Trophoblast cell (in vitro differentiated cells and primary cell): ENCODE measurements at regions not wholly inside any gene's neighbourhood (a gene's known extent, or its start where the extent isn't known, plus 50 kb on each side); places are given as distances from the start of the nearest gene placed in this dataset.

Experiments used
- DNase-seq, 2 donors: peaks; one replicate each; pipeline ENCODE4 v3.0.0-alpha.2; 2016
- H2AFZ ChIP-seq: 2 replicates; pipeline ENCODE4 v1.6.1; 2013; ENCODE audit warnings: low read length, moderate library complexity, mild to moderate bottlenecking; ENCODE audit not compliant: insufficient read depth, poor library complexity
- H2AK5ac ChIP-seq: 2 replicates; pipeline ENCODE4 v1.6.1; 2013; ENCODE audit warnings: mild to moderate bottlenecking, low read length
- H2BK120ac ChIP-seq: 2 replicates; pipeline ENCODE4 v1.6.1; 2013; ENCODE audit warnings: low read length, mild to moderate bottlenecking, moderate library complexity; ENCODE audit not compliant: insufficient read depth, poor library complexity
- H2BK12ac ChIP-seq: 2 replicates; pipeline ENCODE4 v1.6.1; 2013; ENCODE audit warnings: mild to moderate bottlenecking, low read length, moderate library complexity
- H2BK5ac ChIP-seq: 2 replicates; pipeline ENCODE4 v1.6.1; 2013; ENCODE audit warnings: low read length, low read depth, moderate library complexity, mild to moderate bottlenecking; ENCODE audit not compliant: poor library complexity
- H3K14ac ChIP-seq: 2 replicates; pipeline ENCODE4 v1.6.1; 2013; ENCODE audit warnings: mild to moderate bottlenecking, low read length
- H3K18ac ChIP-seq: 2 replicates; pipeline ENCODE4 v1.6.1; 2013; ENCODE audit warnings: mild to moderate bottlenecking, low read length
- H3K23ac ChIP-seq: 2 replicates; pipeline ENCODE4 v1.6.1; 2013; ENCODE audit warnings: low read length
- H3K27ac ChIP-seq: 2 replicates; pipeline ENCODE4 v1.5.1; 2013; ENCODE audit warnings: low read depth, mild to moderate bottlenecking, inconsistent platforms, low read length, moderate library complexity
- H3K27me3 ChIP-seq: 2 replicates; pipeline ENCODE4 v1.6.1; 2013; ENCODE audit warnings: inconsistent platforms, mild to moderate bottlenecking, low read length, moderate library complexity; ENCODE audit not compliant: insufficient read depth
- H3K36me3 ChIP-seq, 2 experiments: 1 replicate in 1 of 2; 2 replicates in 1 of 2; pipeline ENCODE4 v1.6.1; 2013; ENCODE audit warnings: low read length in 2 of 2, mild to moderate bottlenecking in 2 of 2, moderate library complexity in 1 of 2; ENCODE audit not compliant: insufficient read depth in 2 of 2, control insufficient read depth in 1 of 2
- H3K4ac ChIP-seq: 2 replicates; pipeline ENCODE4 v1.6.1; 2013; ENCODE audit warnings: low read depth, mild to moderate bottlenecking, low read length, moderate library complexity
- H3K4me1 ChIP-seq, 2 experiments: 1 replicate in 1 of 2; 2 replicates in 1 of 2; pipeline ENCODE4 v1.6.1; 2013; ENCODE audit warnings: low read length in 2 of 2, mild to moderate bottlenecking in 2 of 2, moderate library complexity in 1 of 2; ENCODE audit not compliant: insufficient read depth in 2 of 2, control insufficient read depth in 1 of 2
- H3K4me2 ChIP-seq: 2 replicates; pipeline ENCODE4 v1.6.1; 2013; ENCODE audit warnings: inconsistent platforms, mild to moderate bottlenecking, low read length, moderate library complexity
- H3K4me3 ChIP-seq: 2 replicates; pipeline ENCODE4 v1.5.1; 2013; ENCODE audit warnings: mild to moderate bottlenecking, low read depth, low read length, inconsistent platforms
- H3K79me1 ChIP-seq: one replicate; pipeline ENCODE4 v1.6.1; 2013; ENCODE audit warnings: low read length
- H3K79me2 ChIP-seq: 2 replicates; pipeline ENCODE4 v1.6.1; 2013; ENCODE audit warnings: low read length, mild to moderate bottlenecking; ENCODE audit not compliant: control insufficient read depth, insufficient read depth, poor library complexity
- H3K9ac ChIP-seq: 2 replicates; pipeline ENCODE4 v1.6.1; 2013; ENCODE audit warnings: mild to moderate bottlenecking, low read length
- H3K9me3 ChIP-seq: 2 replicates; pipeline ENCODE4 v1.6.1; 2013; ENCODE audit warnings: low read depth, mild to moderate bottlenecking, control low read depth, inconsistent platforms, low read length; ENCODE audit not compliant: insufficient read depth
- H4K12ac ChIP-seq: 2 replicates; pipeline ENCODE4 v1.6.1; 2013; ENCODE audit warnings: low read depth, mild to moderate bottlenecking, low read length, moderate library complexity
- H4K8ac ChIP-seq: 2 replicates; pipeline ENCODE4 v1.6.1; 2013; ENCODE audit warnings: low read depth, mild to moderate bottlenecking, low read length, moderate library complexity
- H4K91ac ChIP-seq: one replicate; pipeline ENCODE4 v1.6.1; 2013; ENCODE audit warnings: low read depth, mild to moderate bottlenecking, low read length, moderate library complexity
- WGBS: extraction: QIAGEN DNeasy Blood & Tissue Kit; methylation state at CpG from one replicate; pipeline ENCODE4 v1.1.7; 2013; ENCODE audit warnings: missing lambda C conversion rate; ENCODE audit not compliant: insufficient read length, insufficient coverage; ENCODE audit errors: extremely low coverage; 5-methylcytosine and 5-hydroxymethylcytosine counted together

DNA sequence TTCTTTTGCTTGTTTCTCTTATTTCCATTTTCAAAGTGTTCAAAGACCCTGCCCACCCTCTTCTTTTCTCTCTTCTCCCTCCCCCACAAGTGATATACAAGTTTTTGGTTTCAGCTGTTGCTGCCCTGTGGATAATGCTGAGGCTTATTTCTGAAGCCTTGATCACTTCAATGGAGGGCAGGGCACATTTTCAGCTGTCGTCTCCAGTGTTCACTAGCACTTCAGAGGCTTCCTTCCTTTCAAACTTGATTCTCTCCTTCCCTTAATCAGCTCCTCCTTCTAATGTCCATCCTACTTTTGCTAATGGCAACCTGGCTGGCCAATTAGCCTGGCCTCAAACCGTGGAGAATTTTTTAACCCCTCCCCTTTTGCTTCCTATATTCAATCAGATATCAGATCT lies 435.7 kb upstream of the RUNX1 start:
- no peak overlapping the region for H3K9ac ChIP-seq
- no peaks in the 10 kb centered on the region for H3K79me2 ChIP-seq
- H3K4me2 ChIP-seq = no peak overlapping the region
- WGBS = no CpG with 5 or more reads among the region's 2 CpGs
- no peak overlapping the region for H3K4me3 ChIP-seq
- H3K27me3 ChIP-seq = no peaks in the 10 kb centered on the region
- no peak overlapping the region for H2BK5ac ChIP-seq
- no peak overlapping the region for H4K91ac ChIP-seq
- H3K23ac ChIP-seq = no peak overlapping the region
- no peak overlapping the region for H3K18ac ChIP-seq
- H2BK12ac ChIP-seq = no peak overlapping the region
- H4K12ac ChIP-seq = no peak overlapping the region
- H3K36me3 ChIP-seq = no peaks in the 10 kb centered on the region
- H3K9me3 ChIP-seq = peaks cover 2% of the 10 kb centered on the region
- no peaks in the 10 kb centered on the region for H3K4me1 ChIP-seq
- H3K79me1 ChIP-seq = no peaks in the 10 kb centered on the region
- H4K8ac ChIP-seq = no peak overlapping the region
- H2BK120ac ChIP-seq = no peak overlapping the region
- H3K14ac ChIP-seq = no peak overlapping the region
- no peak overlapping the region for H3K27ac ChIP-seq
- no peak overlapping the region for H3K4ac ChIP-seq
- no peak overlapping the region for H2AFZ ChIP-seq
- H2AK5ac ChIP-seq = no peak overlapping the region
- no peak for DNase-seq

DNA sequence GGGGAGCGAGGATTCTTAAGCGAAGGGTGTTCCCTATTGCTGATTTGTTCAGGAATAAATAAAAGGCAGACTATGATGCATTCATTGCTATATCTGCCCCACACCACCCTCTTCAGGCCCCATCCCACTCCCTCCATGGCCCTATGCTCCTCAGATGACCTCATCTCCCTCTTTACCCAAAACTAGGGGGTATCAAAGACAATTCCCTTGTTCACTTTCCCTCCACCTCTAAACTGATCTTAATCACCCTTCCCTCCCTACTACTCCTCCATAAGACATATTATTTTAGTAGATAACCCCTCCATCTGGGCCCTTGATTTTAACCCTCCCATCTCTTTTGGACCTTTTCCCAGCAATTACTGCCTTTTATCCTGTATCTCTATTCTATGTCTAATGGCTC lies 434.9 kb upstream of the RUNX1 start:
- Histone ChIP-seq H3K27me3 (no peaks in the 10 kb centered on the region), H3K18ac (no peak overlapping the region)

DNA sequence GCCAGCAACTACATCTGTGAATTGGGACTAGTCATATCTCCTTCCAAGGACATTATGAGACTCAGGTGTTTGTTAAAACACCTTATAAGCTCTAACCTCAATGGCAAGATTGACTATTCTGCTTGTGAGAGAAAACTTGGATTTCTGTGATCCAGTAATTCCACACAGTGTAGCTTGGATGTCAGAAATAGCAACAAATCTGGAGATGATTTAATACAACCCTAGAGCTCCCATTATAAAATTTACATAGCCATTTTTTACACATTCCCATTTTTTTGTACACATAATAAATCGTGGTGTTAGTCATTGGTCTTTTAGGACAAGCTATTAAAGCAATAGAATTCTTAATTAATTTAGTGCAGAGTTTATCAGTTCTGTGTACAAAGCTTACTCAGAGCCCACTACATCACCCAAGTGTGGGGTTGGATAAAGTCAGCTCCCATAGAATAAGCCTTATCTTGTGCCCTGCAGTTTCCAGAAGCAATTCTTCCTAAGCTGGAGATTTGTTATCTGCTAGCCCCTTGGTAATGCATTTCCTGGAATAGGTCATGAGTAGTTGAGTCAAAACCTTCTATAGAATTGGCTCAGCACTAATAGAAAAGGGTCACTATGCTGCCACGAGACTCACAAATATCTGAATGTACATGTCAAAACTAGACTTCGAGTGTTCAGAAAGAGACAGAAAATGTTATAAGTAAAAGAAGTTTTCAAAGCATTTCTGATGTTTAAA lies 434.0 kb upstream of the RUNX1 start:
- Histone ChIP-seq H2BK5ac (no peak overlapping the region), H3K4me2 (no peak overlapping the region), H2AK5ac (no peak overlapping the region), H3K23ac (no peak overlapping the region), H3K27me3 (no peaks in the 10 kb centered on the region), H3K36me3 (no peaks in the 10 kb centered on the region), H3K14ac (no peak overlapping the region), H4K12ac (no peak overlapping the region), H4K8ac (no peak overlapping the region), H4K91ac (no peak overlapping the region), H3K4ac (no peak overlapping the region), H3K79me2 (no peaks in the 10 kb centered on the region), H3K18ac (no peak overlapping the region), H2BK120ac (no peak overlapping the region), H3K9ac (no peak overlapping the region), H3K4me3 (no peak overlapping the region), H2AFZ (no peak overlapping the region), H3K79me1 (no peaks in the 10 kb centered on the region), H3K27ac (no peak overlapping the region), H3K4me1 (no peaks in the 10 kb centered on the region), H3K9me3 (peaks cover 2% of the 10 kb centered on the region), H2BK12ac (no peak overlapping the region)
- WGBS = no CpG with 5 or more reads among the region's 3 CpGs
- DNase-seq = no peak

More for the DNA sequence above, 434.9 kb upstream of the RUNX1 start:
- no peak overlapping the region for H2AK5ac ChIP-seq
- no peak overlapping the region for H3K4me2 ChIP-seq
- no peak overlapping the region for H3K23ac ChIP-seq
- no peak overlapping the region for H2BK5ac ChIP-seq
- no peaks in the 10 kb centered on the region for H3K36me3 ChIP-seq
- no peak overlapping the region for H4K91ac ChIP-seq
- no peak overlapping the region for H2AFZ ChIP-seq
- no peak overlapping the region for H3K4ac ChIP-seq
- no peaks in the 10 kb centered on the region for H3K79me1 ChIP-seq
- H3K9ac ChIP-seq = no peak overlapping the region
- peaks cover 2% of the 10 kb centered on the region for H3K9me3 ChIP-seq
- no peaks in the 10 kb centered on the region for H3K4me1 ChIP-seq
- no peak overlapping the region for H4K12ac ChIP-seq
- no peak for DNase-seq
- no peak overlapping the region for H3K27ac ChIP-seq
- H2BK12ac ChIP-seq = no peak overlapping the region
- H3K4me3 ChIP-seq = no peak overlapping the region
- H2BK120ac ChIP-seq = no peak overlapping the region
- no CpG with 5 or more reads among the region's 2 CpGs for WGBS
- no peak overlapping the region for H4K8ac ChIP-seq
- no peaks in the 10 kb centered on the region for H3K79me2 ChIP-seq
- no peak overlapping the region for H3K14ac ChIP-seq

DNA sequence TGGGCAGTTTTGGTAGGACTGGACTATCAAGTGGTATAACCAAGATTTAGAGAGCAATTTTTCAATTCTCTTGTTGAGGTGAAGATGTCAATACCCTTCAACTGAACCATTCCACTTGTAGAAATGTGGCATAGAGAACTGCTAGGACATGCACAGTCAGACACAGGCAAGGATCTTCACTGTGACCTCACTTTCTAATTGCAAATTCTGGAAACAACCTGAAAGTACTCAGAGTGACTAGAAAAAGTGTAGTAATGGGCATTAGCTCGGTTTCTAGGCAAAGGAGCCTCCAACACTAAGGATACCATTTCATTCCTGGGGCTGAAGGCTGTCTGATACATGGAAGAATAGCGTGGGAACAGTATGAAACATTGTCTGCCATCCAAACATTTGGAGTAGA lies 433.0 kb upstream of the RUNX1 start:
- H3K14ac ChIP-seq = no peak overlapping the region
- no peak overlapping the region for H3K4ac ChIP-seq
- no peak overlapping the region for H3K27ac ChIP-seq
- no peak overlapping the region for H4K91ac ChIP-seq
- no peak overlapping the region for H2AK5ac ChIP-seq
- no peak overlapping the region for H2BK5ac ChIP-seq
- H2BK12ac ChIP-seq = no peak overlapping the region
- no peak overlapping the region for H3K4me3 ChIP-seq
- no peak for DNase-seq
- no peaks in the 10 kb centered on the region for H3K36me3 ChIP-seq
- H3K4me2 ChIP-seq = no peak overlapping the region
- H3K23ac ChIP-seq = no peak overlapping the region
- H3K18ac ChIP-seq = no peak overlapping the region
- no peak overlapping the region for H4K12ac ChIP-seq
- H2AFZ ChIP-seq = no peak overlapping the region
- H3K4me1 ChIP-seq = no peaks in the 10 kb centered on the region
- no CpG with 5 or more reads among the region's 2 CpGs for WGBS
- H3K9ac ChIP-seq = no peak overlapping the region
- H2BK120ac ChIP-seq = no peak overlapping the region
- no peaks in the 10 kb centered on the region for H3K79me1 ChIP-seq
- no peak overlapping the region for H4K8ac ChIP-seq
- H3K79me2 ChIP-seq = no peaks in the 10 kb centered on the region
- peaks cover 2% of the 10 kb centered on the region for H3K9me3 ChIP-seq
- no peaks in the 10 kb centered on the region for H3K27me3 ChIP-seq
